H1 (cell line): ENCODE measurements at regions not wholly inside any gene's neighbourhood (a gene's known extent, or its start where the extent isn't known, plus 50 kb on each side); places are given as distances from the start of the nearest gene placed in this dataset.

Experiments used
- CTCF ChIA-PET: fragments of 300-600 bp; sonication (Branson Sonifier 250); formaldehyde crosslinking; loops from one replicate; lab custom pipeline; 2021; ENCODE audit not compliant: partially characterized antibody; lab: Charles Lee
- POLR2A ChIA-PET: fragments of 300-600 bp; sonication (Branson Sonifier 250); formaldehyde crosslinking; loops from one replicate; lab custom pipeline; 2021; ENCODE audit warnings: inconsistent platforms; ENCODE audit not compliant: partially characterized antibody; lab: Charles Lee
- DNase-seq, 2 experiments: peaks; one replicate each; pipeline versions ENCODE4 v3.0.0 to v3.0.0-alpha.2; 2010 to 2022; ENCODE audit warnings: low spot score in 2 of 2, low read depth in 1 of 2, mixed read lengths in 1 of 2
- FAIRE-seq: peaks from 2 replicates; lab custom pipeline; 2011; peaks lifted over from hg19 to GRCh38; lab: Jason Lieb, UNC
- H2AFZ ChIP-seq: 2 replicates; pipeline ENCODE4 v1.8.1; 2012; ENCODE audit warnings: low read length, inconsistent platforms
- H2AK5ac ChIP-seq: 2 replicates; pipeline ENCODE4 v1.6.1; 2013; ENCODE audit warnings: low read depth, low read length
- H2BK120ac ChIP-seq: replicated peaks from 2 replicates; pipeline ENCODE3; 2013; ENCODE audit warnings: low read depth, low read length, inconsistent platforms
- H2BK12ac ChIP-seq: 2 replicates; pipeline ENCODE4 v1.6.1; 2013; ENCODE audit warnings: low read depth, low read length
- H2BK15ac ChIP-seq: 2 replicates; pipeline ENCODE4 v1.6.1; 2013; ENCODE audit warnings: low read length
- H2BK20ac ChIP-seq: 2 replicates; pipeline ENCODE4 v1.6.1; 2013; ENCODE audit warnings: low read length
- H2BK5ac ChIP-seq: 2 replicates; pipeline ENCODE4 v1.6.1; 2013; ENCODE audit warnings: low read depth, low read length
- H3K14ac ChIP-seq: 2 replicates; pipeline ENCODE4 v1.6.1; 2013; ENCODE audit warnings: inconsistent platforms; ENCODE audit not compliant: insufficient read length
- H3K18ac ChIP-seq: 2 replicates; pipeline ENCODE4 v1.6.1; 2013; ENCODE audit warnings: low read length; ENCODE audit errors: extremely low read depth
- H3K23ac ChIP-seq: 2 replicates; pipeline ENCODE4 v1.6.1; 2013; ENCODE audit warnings: inconsistent platforms; ENCODE audit not compliant: insufficient read length
- H3K23me2 ChIP-seq: 2 replicates; pipeline ENCODE4 v1.6.1; 2013; ENCODE audit warnings: low read depth, low read length
- H3K27ac ChIP-seq: 2 replicates; pipeline ENCODE4 v1.6.1; 2011; ENCODE audit warnings: low read depth, low read length, inconsistent platforms
- H3K27me3 ChIP-seq, 4 experiments: replicated peaks in 1 of 4; 1 replicate in 1 of 4; 2 replicates in 3 of 4; pipeline versions ENCODE4 v1.6.1 to v1.8.1; 2011 to 2013; ENCODE audit warnings: low read length in 3 of 4, mild to moderate bottlenecking in 3 of 4, inconsistent platforms in 2 of 4, mixed read lengths in 2 of 4, moderate library complexity in 1 of 4; ENCODE audit not compliant: control insufficient read depth in 3 of 4, insufficient read depth in 3 of 4; ENCODE audit errors: extremely low read depth in 1 of 4
- H3K36me3 ChIP-seq, 4 experiments: 2 replicates each; pipeline versions ENCODE4 v1.6.1 to v1.8.1; 2011 to 2013; ENCODE audit warnings: mild to moderate bottlenecking in 4 of 4, low read length in 3 of 4, moderate library complexity in 2 of 4, control low read depth in 1 of 4, inconsistent platforms in 1 of 4; ENCODE audit not compliant: insufficient read depth in 4 of 4, control insufficient read depth in 2 of 4
- H3K4ac ChIP-seq: replicated peaks from 2 replicates; pipeline ENCODE3; 2013; ENCODE audit warnings: low read length, low read depth, mixed read lengths, inconsistent platforms; ENCODE audit not compliant: insufficient read length
- H3K4me1 ChIP-seq, 4 experiments: replicated peaks in 1 of 4; 1 replicate in 1 of 4; 2 replicates in 3 of 4; pipeline versions ENCODE4 v1.6.1 to v1.8.1; 2011 to 2013; ENCODE audit warnings: low read length in 3 of 4, inconsistent platforms in 2 of 4, mixed read lengths in 1 of 4; ENCODE audit not compliant: insufficient read depth in 4 of 4, control insufficient read depth in 3 of 4
- H3K4me2 ChIP-seq, 2 experiments: 2 replicates each; pipeline versions ENCODE4 v1.6.1 to v1.8.1; 2011 to 2013; ENCODE audit warnings: low read depth in 2 of 2, low read length in 2 of 2, control low read depth in 1 of 2, inconsistent platforms in 1 of 2, mild to moderate bottlenecking in 1 of 2; ENCODE audit not compliant: insufficient read depth in 1 of 2
- H3K4me3 ChIP-seq, 4 experiments: fragments of 200-600, 300-600 bp in 1 of 4; sonication (generic), shearing (Covaris generic), sonication (Bioruptor Twin) in 1 of 4; 2 replicates each; pipeline versions ENCODE4 v1.5.1 to v1.8.1; 2011 to 2016; ENCODE audit warnings: low read length in 4 of 4, low read depth in 3 of 4, control low read depth in 2 of 4, inconsistent platforms in 2 of 4, mild to moderate bottlenecking in 2 of 4, mixed read lengths in 1 of 4, moderate library complexity in 1 of 4; ENCODE audit not compliant: insufficient read depth in 2 of 4; ENCODE audit errors: extremely low read depth in 1 of 4
- H3K56ac ChIP-seq: replicated peaks from 2 replicates; pipeline ENCODE3; 2013; ENCODE audit warnings: low read depth, mild to moderate bottlenecking, mixed read lengths, low read length, inconsistent platforms; ENCODE audit not compliant: insufficient read length
- H3K79me1 ChIP-seq: 2 replicates; pipeline ENCODE4 v1.6.1; 2013; ENCODE audit warnings: low read depth, low read length, control low read depth
- H3K79me2 ChIP-seq, 2 experiments: 2 replicates each; pipeline versions ENCODE4 v1.6.1 to v1.8.1; 2012 to 2013; ENCODE audit warnings: low read length in 2 of 2, mild to moderate bottlenecking in 2 of 2, inconsistent platforms in 1 of 2; ENCODE audit not compliant: insufficient read depth in 2 of 2, control insufficient read depth in 1 of 2
- H3K9ac ChIP-seq, 4 experiments: replicated peaks in 1 of 4; 1 replicate in 1 of 4; 2 replicates in 3 of 4; pipeline versions ENCODE4 v1.6.1 to v1.8.1; 2011 to 2013; ENCODE audit warnings: low read depth in 3 of 4, low read length in 3 of 4, control low read depth in 2 of 4, mild to moderate bottlenecking in 2 of 4, moderate library complexity in 2 of 4, inconsistent platforms in 1 of 4; ENCODE audit errors: extremely low read depth in 1 of 4
- H3K9me3 ChIP-seq, 2 experiments: 2 replicates each; pipeline versions ENCODE4 v1.6.1 to v1.8.1; 2012 to 2013; ENCODE audit warnings: mild to moderate bottlenecking in 2 of 2, moderate library complexity in 2 of 2, control low read depth in 1 of 2, inconsistent platforms in 1 of 2, low read depth in 1 of 2, low read length in 1 of 2, mixed read lengths in 1 of 2; ENCODE audit not compliant: insufficient read depth in 2 of 2
- H4K20me1 ChIP-seq, 2 experiments: replicated peaks in 1 of 2; 2 replicates each; pipeline versions ENCODE3 to v1.8.1; 2011 to 2013; ENCODE audit warnings: inconsistent platforms in 2 of 2, low read length in 2 of 2, mild to moderate bottlenecking in 1 of 2; ENCODE audit not compliant: insufficient read depth in 2 of 2, control insufficient read depth in 1 of 2
- H4K5ac ChIP-seq: 2 replicates; pipeline ENCODE4 v1.6.1; 2013; ENCODE audit warnings: low read length, low read depth, mixed read lengths, inconsistent platforms; ENCODE audit not compliant: insufficient read length
- H4K8ac ChIP-seq: 2 replicates; pipeline ENCODE4 v1.8.0; 2013; ENCODE audit warnings: mild to moderate bottlenecking, moderate library complexity, low read length, inconsistent platforms; ENCODE audit not compliant: insufficient read depth; ENCODE audit errors: extremely low read depth
- H4K91ac ChIP-seq: replicated peaks from 2 replicates; pipeline ENCODE3; 2013; ENCODE audit warnings: low read length, mixed read lengths, inconsistent platforms; ENCODE audit not compliant: insufficient read length
- HDAC2 ChIP-seq, 2 experiments: fragments of 300-600 bp in 1 of 2; sonication (generic) in 1 of 2; IDR thresholded peaks; 2 replicates each; pipeline ENCODE4 v1.6.1; 2011 to 2012; ENCODE audit warnings: low read depth in 2 of 2, low read length in 2 of 2, mild to moderate bottlenecking in 2 of 2, moderate library complexity in 2 of 2, borderline replicate concordance in 1 of 2, inconsistent platforms in 1 of 2
- RBBP5 ChIP-seq: IDR thresholded peaks from 2 replicates; pipeline ENCODE4 v1.7.1; 2012; ENCODE audit warnings: low read depth, mild to moderate bottlenecking, inconsistent platforms, low read length, moderate library complexity, borderline replicate concordance
- WGBS, 2 experiments: shearing (Covaris generic) in 1 of 2; methylation state at CpG; one replicate each; pipeline versions ENCODE4 v1.1.6 to v1.1.7; 2013 to 2015; ENCODE audit warnings: low lambda C conversion rate in 2 of 2, mixed read lengths in 2 of 2, inconsistent platforms in 1 of 2, low coverage in 1 of 2, missing lambda C conversion rate in 1 of 2; ENCODE audit not compliant: insufficient replicate concordance in 2 of 2, insufficient coverage in 1 of 2, insufficient read length in 1 of 2; ENCODE audit errors: extremely low coverage in 1 of 2, missing lambda C conversion rate in 1 of 2; 5-methylcytosine and 5-hydroxymethylcytosine counted together

DNA sequence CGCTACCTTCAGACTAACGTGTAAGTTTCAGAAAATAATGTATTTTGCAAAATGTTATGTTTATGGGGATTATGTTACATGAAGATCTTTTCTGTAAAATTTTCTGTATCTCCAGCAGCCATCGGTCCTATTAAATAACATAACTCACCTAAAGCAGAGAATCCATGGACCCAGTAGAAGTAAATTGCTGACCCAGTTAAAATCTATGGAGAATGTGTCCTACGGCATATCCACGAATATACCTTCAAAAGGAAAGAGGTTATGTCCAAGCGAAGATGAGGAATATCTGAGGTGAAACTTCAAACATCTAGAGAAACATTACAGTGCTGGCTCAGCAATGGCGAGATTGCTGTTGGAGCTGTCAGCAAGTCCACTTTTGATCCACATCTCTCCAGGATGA, 492.2 kb upstream of the ADAMTS16 start:
- WGBS, 2 experiments = 91% methylated on average over 7 of the region's 7 CpGs; no CpG with 5 or more reads in 1 of the 2 experiments
- no peaks in the 10 kb centered on the region for H3K79me2 ChIP-seq
- no peak overlapping the region for H2AFZ ChIP-seq
- H2BK12ac ChIP-seq = no peak overlapping the region
- H3K79me1 ChIP-seq = no peaks in the 10 kb centered on the region
- TF ChIP-seq HDAC2 (IDR thresholded peaks at IDR 0.05; ENCODE audit: borderline replicate concordance in 1 of 2, low read depth in 2 of 2, low read length in 2 of 2) (no peak), RBBP5 (no peak)
- TF ChIP-seq, all 59 proteins: peak for 0
- no peak overlapping the region for H3K4ac ChIP-seq
- H4K8ac ChIP-seq = no peak overlapping the region
- FAIRE-seq (no peak), DNase-seq (no peak)
- no peaks in the 10 kb centered on the region; a peak in 1 of 7 replicates for H3K4me1 ChIP-seq
- no peak overlapping the region for H2AK5ac ChIP-seq
- H3K27me3 ChIP-seq = no peaks in the 10 kb centered on the region
- no peak overlapping the region for H3K18ac ChIP-seq
- no peaks in the 10 kb centered on the region for H4K20me1 ChIP-seq
- H2BK5ac ChIP-seq = no peak overlapping the region
- H3K23me2 ChIP-seq = no peaks in the 10 kb centered on the region
- ChIA-PET CTCF (interaction anchor here (2.2 kb wide), 1 partner anchor 215 kb away, joined by 4 read pairs; no protein-coding TSS in a partner anchor), POLR2A (no interaction called here)
- no peaks in the 10 kb centered on the region for H3K36me3 ChIP-seq
- H2BK120ac ChIP-seq = no peak overlapping the region
- no peak overlapping the region for H3K4me3 ChIP-seq
- no peak overlapping the region for H2BK20ac ChIP-seq
- no peak overlapping the region for H4K91ac ChIP-seq
- H3K14ac ChIP-seq = no peak overlapping the region
- no peak overlapping the region for H3K23ac ChIP-seq
- no peak overlapping the region for H3K56ac ChIP-seq
- no peak overlapping the region for H4K5ac ChIP-seq
- H3K9ac ChIP-seq = no peak overlapping the region
- no peak overlapping the region for H2BK15ac ChIP-seq
- no peak overlapping the region for H3K4me2 ChIP-seq
- H3K27ac ChIP-seq = no peak overlapping the region
- peaks cover 2 to 3% of the 10 kb centered on the region in 2 experiments; a peak in 3 of 4 replicates for H3K9me3 ChIP-seq
